ENCODE measurements at regions not wholly inside any gene's neighbourhood (a gene's known extent, or its start where the extent isn't known, plus 50 kb on each side); places are given as distances from the start of the nearest gene placed in this dataset.

GRCh38 chr9:99375481-99375880 lies 153.4 kb downstream of the SEC61B start:
- Mint-ChIP-seq H3K36me3 (ENCODE audit: insufficient read depth) (no peaks in the 10 kb centered on the region), H3K4me3 (no peak overlapping the region)

GRCh38 chr9:99377790-99378775 lies 156.0 kb downstream of the SEC61B start:
- Mint-ChIP-seq H3K27me3 (peaks cover 40 to 68% of the 10 kb centered on the region in 2 donors), H3K27ac (no peak overlapping the region)
- ATAC-seq (replicated peaks): no peak

More at GRCh38 chr9:99375481-99375880, 153.4 kb downstream of the SEC61B start:
- no peaks in the 10 kb centered on the region for H3K4me1 Mint-ChIP-seq (ENCODE audit: low read depth in 2 of 2)
- peaks cover 35 to 69% of the 10 kb centered on the region in 2 donors for H3K27me3 Mint-ChIP-seq
- no peaks in the 10 kb centered on the region for H3K9me3 Mint-ChIP-seq
- no peak overlapping the region for H3K27ac Mint-ChIP-seq
- ATAC-seq (replicated peaks): no peak
- no peak for DNase-seq

GRCh38 chr9:99383536-99383935 lies 161.5 kb downstream of the SEC61B start:
- no peaks in the 10 kb centered on the region for H3K9me3 Mint-ChIP-seq
- DNase-seq (no peak), ATAC-seq (replicated peaks) (no peak)
- no peak overlapping the region for H3K4me3 Mint-ChIP-seq
- H3K36me3 Mint-ChIP-seq (ENCODE audit: insufficient read depth): peaks cover 2% of the 10 kb centered on the region
- no peak overlapping the region for H3K27ac Mint-ChIP-seq
- H3K27me3 Mint-ChIP-seq: peaks cover 38 to 57% of the 10 kb centered on the region in 2 donors
- H3K4me1 Mint-ChIP-seq (ENCODE audit: low read depth in 2 of 2): no peaks in the 10 kb centered on the region

More at GRCh38 chr9:99377790-99378775, 156.0 kb downstream of the SEC61B start:
- Mint-ChIP-seq H3K36me3 (ENCODE audit: insufficient read depth) (no peaks in the 10 kb centered on the region), H3K4me1 (ENCODE audit: low read depth in 2 of 2) (no peaks in the 10 kb centered on the region), H3K4me3 (no peak overlapping the region), H3K9me3 (no peaks in the 10 kb centered on the region)
- no peak for DNase-seq

GRCh38 chr9:99385215-99385614 lies 163.1 kb downstream of the SEC61B start:
- no peak overlapping the region for H3K4me3 Mint-ChIP-seq
- no peaks in the 10 kb centered on the region for H3K9me3 Mint-ChIP-seq
- no peaks in the 10 kb centered on the region for H3K4me1 Mint-ChIP-seq (ENCODE audit: low read depth in 2 of 2)
- no peak overlapping the region for H3K27ac Mint-ChIP-seq
- ATAC-seq (replicated peaks) (no peak), DNase-seq (no peak)
- H3K36me3 Mint-ChIP-seq (ENCODE audit: insufficient read depth): peaks cover 2% of the 10 kb centered on the region
- H3K27me3 Mint-ChIP-seq: peaks cover 33 to 43% of the 10 kb centered on the region in 2 donors

GRCh38 chr9:99385814-99386279 lies 163.8 kb downstream of the SEC61B start:
- no peak for ATAC-seq (replicated peaks)
- H3K4me3 Mint-ChIP-seq: no peak overlapping the region
- peaks cover 32 to 40% of the 10 kb centered on the region in 2 donors for H3K27me3 Mint-ChIP-seq
- H3K4me1 Mint-ChIP-seq (ENCODE audit: low read depth in 2 of 2): no peaks in the 10 kb centered on the region
- DNase-seq: no peak
- no peak overlapping the region for H3K27ac Mint-ChIP-seq
- peaks cover 2% of the 10 kb centered on the region for H3K36me3 Mint-ChIP-seq (ENCODE audit: insufficient read depth)
- H3K9me3 Mint-ChIP-seq: no peaks in the 10 kb centered on the region

GRCh38 chr9:99387431-99387830 lies 165.3 kb downstream of the SEC61B start:
- peaks cover 20 to 30% of the 10 kb centered on the region in 2 donors for H3K27me3 Mint-ChIP-seq
- H3K27ac Mint-ChIP-seq: no peak overlapping the region
- no peaks in the 10 kb centered on the region for H3K9me3 Mint-ChIP-seq
- H3K4me1 Mint-ChIP-seq (ENCODE audit: low read depth in 2 of 2): no peaks in the 10 kb centered on the region
- no peak for DNase-seq
- H3K4me3 Mint-ChIP-seq: no peak overlapping the region
- H3K36me3 Mint-ChIP-seq (ENCODE audit: insufficient read depth): peaks cover 2% of the 10 kb centered on the region
- ATAC-seq (replicated peaks): no peak

GRCh38 chr9:99389087-99390033 lies 167.3 kb downstream of the SEC61B start:
- Mint-ChIP-seq H3K36me3 (ENCODE audit: insufficient read depth) (peaks cover 2% of the 10 kb centered on the region), H3K27ac (no peak overlapping the region), H3K4me3 (no peak overlapping the region), H3K4me1 (ENCODE audit: low read depth in 2 of 2) (no peaks in the 10 kb centered on the region), H3K9me3 (no peaks in the 10 kb centered on the region), H3K27me3 (peaks cover 9 to 11% of the 10 kb centered on the region in 2 donors)
- ATAC-seq (replicated peaks) (no peak), DNase-seq (no peak)

- peaks cover 0 to 12% of the 10 kb centered on the region in 2 donors for H3K27me3 Mint-ChIP-seq
- H3K9me3 Mint-ChIP-seq: no peaks in the 10 kb centered on the region
- no peak overlapping the region for H3K27ac Mint-ChIP-seq
- no peaks in the 10 kb centered on the region for H3K36me3 Mint-ChIP-seq (ENCODE audit: insufficient read depth)
- DNase-seq: no peak
- H3K4me3 Mint-ChIP-seq: no peak overlapping the region
- no peaks in the 10 kb centered on the region for H3K4me1 Mint-ChIP-seq (ENCODE audit: low read depth in 2 of 2)
- ATAC-seq (replicated peaks): no peak
These were observed 170.0 kb downstream of the SEC61B start for GRCh38 chr9:99391937-99392594.

GRCh38 chr9:99392986-99393385 lies 170.9 kb downstream of the SEC61B start:
- DNase-seq (no peak), ATAC-seq (replicated peaks) (no peak)
- H3K4me3 Mint-ChIP-seq: no peak overlapping the region
- H3K4me1 Mint-ChIP-seq (ENCODE audit: low read depth in 2 of 2): no peaks in the 10 kb centered on the region
- H3K36me3 Mint-ChIP-seq (ENCODE audit: insufficient read depth): no peaks in the 10 kb centered on the region
- H3K27ac Mint-ChIP-seq: no peak overlapping the region
- H3K27me3 Mint-ChIP-seq: peaks cover 0 to 12% of the 10 kb centered on the region in 2 donors
- H3K9me3 Mint-ChIP-seq: no peaks in the 10 kb centered on the region

- ATAC-seq (replicated peaks) (no peak), DNase-seq (no peak)
- Mint-ChIP-seq H3K4me1 (ENCODE audit: low read depth in 2 of 2) (no peaks in the 10 kb centered on the region), H3K4me3 (no peak overlapping the region), H3K27me3 (peaks cover 0 to 12% of the 10 kb centered on the region in 2 donors), H3K9me3 (no peaks in the 10 kb centered on the region), H3K36me3 (ENCODE audit: insufficient read depth) (no peaks in the 10 kb centered on the region), H3K27ac (no peak overlapping the region)
These were observed 171.9 kb downstream of the SEC61B start for GRCh38 chr9:99393993-99394392.

GRCh38 chr9:99398241-99398640 lies 176.2 kb downstream of the SEC61B start:
- ATAC-seq (replicated peaks): no peak
- DNase-seq: no peak
- Mint-ChIP-seq H3K9me3 (no peaks in the 10 kb centered on the region), H3K4me1 (ENCODE audit: low read depth in 2 of 2) (no peaks in the 10 kb centered on the region), H3K4me3 (no peak overlapping the region), H3K36me3 (ENCODE audit: insufficient read depth) (no peaks in the 10 kb centered on the region), H3K27ac (no peak overlapping the region), H3K27me3 (peaks cover 11 to 43% of the 10 kb centered on the region in 2 donors)

GRCh38 chr9:99399474-99399873 lies 177.4 kb downstream of the SEC61B start:
- peaks cover 11 to 44% of the 10 kb centered on the region in 2 donors for H3K27me3 Mint-ChIP-seq
- no peaks in the 10 kb centered on the region for H3K9me3 Mint-ChIP-seq
- DNase-seq (no peak), ATAC-seq (replicated peaks) (no peak)
- no peaks in the 10 kb centered on the region for H3K4me1 Mint-ChIP-seq (ENCODE audit: low read depth in 2 of 2)
- no peaks in the 10 kb centered on the region for H3K36me3 Mint-ChIP-seq (ENCODE audit: insufficient read depth)
- H3K4me3 Mint-ChIP-seq: no peak overlapping the region
- H3K27ac Mint-ChIP-seq: no peak overlapping the region

Data from effector memory CD8-positive, alpha-beta T cell (primary cell).